ENCODE measurements at regions not wholly inside any gene's neighbourhood (a gene's known extent, or its start where the extent isn't known, plus 50 kb on each side); places are given as distances from the start of the nearest gene placed in this dataset.

- Histone ChIP-seq H3K9me3 (no peaks in the 10 kb centered on the region), H3K27me3 (no peaks in the 10 kb centered on the region), H3K4me1 (no peaks in the 10 kb centered on the region), H3K4me3 (no peak overlapping the region), H3K36me3 (no peaks in the 10 kb centered on the region), H3K27ac (no peak overlapping the region)
- intact Hi-C loops (cut with DNase I; ENCODE audit: low total_unique reads): no loop called here
- 56 to 78% (median 75%) methylated on average over 8 of the region's 8 CpGs for WGBS, 5 donors
- DNase-seq: no peak
- TF ChIP-seq POLR2AphosphoS5 (IDR thresholded peaks at IDR 0.05) (no peak), POLR2A (IDR thresholded peaks at IDR 0.05) (no peak), EP300 (IDR thresholded peaks at IDR 0.05) (no peak), CTCF (IDR thresholded peaks at IDR 0.05) (no peak)
These were observed 219.3 kb downstream of the RMST start for GRCh38 chr12:97681612-97682504.

- H3K9me3 ChIP-seq: no peaks in the 10 kb centered on the region
- intact Hi-C loops (cut with DNase I; ENCODE audit: low total_unique reads): no loop called here
- no peaks in the 10 kb centered on the region for H3K36me3 ChIP-seq
- TF ChIP-seq POLR2AphosphoS5 (IDR thresholded peaks at IDR 0.05) (no peak), CTCF (IDR thresholded peaks at IDR 0.05) (no peak), EP300 (IDR thresholded peaks at IDR 0.05) (no peak), POLR2A (IDR thresholded peaks at IDR 0.05) (no peak)
- H3K4me1 ChIP-seq: no peaks in the 10 kb centered on the region
- H3K4me3 ChIP-seq: no peak overlapping the region
- DNase-seq: no peak
- H3K27me3 ChIP-seq: no peaks in the 10 kb centered on the region
- no peak overlapping the region for H3K27ac ChIP-seq
These were observed 222.8 kb downstream of the RMST start for GRCh38 chr12:97685360-97685759.

GRCh38 chr12:97701901-97702300 is 239.3 kb downstream of the RMST start:
- Histone ChIP-seq H3K27ac (no peak overlapping the region), H3K27me3 (no peaks in the 10 kb centered on the region), H3K4me1 (no peaks in the 10 kb centered on the region), H3K36me3 (no peaks in the 10 kb centered on the region), H3K4me3 (no peak overlapping the region), H3K9me3 (no peaks in the 10 kb centered on the region)
- 21 to 40% (median 31%) methylated on average over 4 of the region's 4 CpGs for WGBS, 5 donors
- intact Hi-C loops (cut with DNase I; ENCODE audit: low total_unique reads): no loop called here
- DNase-seq: no peak
- no peak for TF ChIP-seq POLR2A (IDR thresholded peaks at IDR 0.05)
- no peak for TF ChIP-seq EP300 (IDR thresholded peaks at IDR 0.05)
- TF ChIP-seq CTCF (IDR thresholded peaks at IDR 0.05): no peak
- no peak for TF ChIP-seq POLR2AphosphoS5 (IDR thresholded peaks at IDR 0.05)

- H3K4me1 ChIP-seq: peaks cover 0 to 9% (median 0%) of the 10 kb centered on the region in 4 donors
- WGBS, 5 donors: 80 to 100% (median 95%) methylated on average over 1 of the region's 1 CpG
- no peaks in the 10 kb centered on the region for H3K36me3 ChIP-seq
- TF ChIP-seq POLR2A (IDR thresholded peaks at IDR 0.05) (no peak), CTCF (IDR thresholded peaks at IDR 0.05) (no peak), EP300 (IDR thresholded peaks at IDR 0.05) (no peak), POLR2AphosphoS5 (IDR thresholded peaks at IDR 0.05) (no peak)
- DNase-seq: no peak
- no peak overlapping the region for H3K27ac ChIP-seq
- intact Hi-C loops (cut with DNase I; ENCODE audit: low total_unique reads): no loop called here
- H3K9me3 ChIP-seq: no peaks in the 10 kb centered on the region
- no peaks in the 10 kb centered on the region for H3K27me3 ChIP-seq
- no peak overlapping the region for H3K4me3 ChIP-seq
These were observed 248.8 kb downstream of the RMST start for GRCh38 chr12:97711392-97711791.

Measured in stomach (tissue), 8 donors.